Neural cell (in vitro differentiated cells): ENCODE measurements at regions not wholly inside any gene's neighbourhood (a gene's known extent, or its start where the extent isn't known, plus 50 kb on each side); places are given as distances from the start of the nearest gene placed in this dataset.

Source experiments
- H2AFZ ChIP-seq: fragments of 200-600, 300-800 bp; sonication (generic), shearing (Covaris generic); 2 replicates; pipeline ENCODE4 v1.6.0; 2014; ENCODE audit warnings: low read depth, mild to moderate bottlenecking, antibody characterized with exemption, low read length, moderate library complexity
- H3F3A ChIP-seq: fragments of 200-600 bp; shearing (Covaris generic); 2 replicates; pipeline ENCODE4 v1.6.1; 2016; ENCODE audit warnings: mild to moderate bottlenecking, moderate library complexity, mixed read lengths, antibody characterized with exemption, low read length; ENCODE audit not compliant: insufficient read depth, poor library complexity, severe bottlenecking
- H3K27ac ChIP-seq: fragments of 200-600, 300-800 bp; sonication (generic), shearing (Covaris generic); 2 replicates; pipeline ENCODE4 v1.5.1; 2014; ENCODE audit warnings: mild to moderate bottlenecking, low read length, moderate library complexity
- H3K27me3 ChIP-seq: fragments of 300-800, 200-600 bp; sonication (generic), shearing (Covaris generic); 2 replicates; pipeline ENCODE4 v1.6.0; 2014; ENCODE audit warnings: mild to moderate bottlenecking, low read depth, low read length, moderate library complexity; ENCODE audit not compliant: insufficient read depth
- H3K36me3 ChIP-seq: fragments of 300-800, 200-600 bp; sonication (generic), shearing (Covaris generic); 2 replicates; pipeline ENCODE4 v1.5.1; 2014; ENCODE audit warnings: mild to moderate bottlenecking, antibody characterized with exemption, low read length, moderate library complexity; ENCODE audit not compliant: insufficient read depth
- H3K4me2 ChIP-seq: fragments of 300-800, 200-600 bp; sonication (generic), shearing (Covaris generic); 2 replicates; pipeline ENCODE4 v1.6.0; 2014; ENCODE audit warnings: mild to moderate bottlenecking, low read length
- H3K4me3 ChIP-seq: fragments of 300-800, 200-600 bp; sonication (generic), shearing (Covaris generic); 2 replicates; pipeline ENCODE4 v1.5.1; 2014; ENCODE audit warnings: mild to moderate bottlenecking, low read length, moderate library complexity
- H3K79me2 ChIP-seq: fragments of 200-600 bp; shearing (Covaris generic); replicated peaks from 2 replicates; pipeline ENCODE4 v1.6.0; 2014; ENCODE audit warnings: mild to moderate bottlenecking, low read length, moderate library complexity; ENCODE audit not compliant: insufficient read depth
- H3K9ac ChIP-seq: fragments of 300-800, 200-600 bp; sonication (generic), shearing (Covaris generic); 2 replicates; pipeline ENCODE4 v1.6.1; 2016; ENCODE audit warnings: mild to moderate bottlenecking, low read length, mixed read lengths
- H3K9me2 ChIP-seq: fragments of 200-600 bp; shearing (Covaris generic); 2 replicates; pipeline ENCODE4 v1.6.1; 2016; ENCODE audit warnings: mild to moderate bottlenecking, low read length, mixed read lengths; ENCODE audit not compliant: insufficient read depth
- H3K9me3 ChIP-seq: fragments of 200-600, 300-800 bp; sonication (generic), shearing (Covaris generic); 2 replicates; pipeline ENCODE4 v1.6.1; 2016; ENCODE audit warnings: mild to moderate bottlenecking, mixed run types, low read length, moderate library complexity, mixed read lengths
- H4K20me1 ChIP-seq: fragments of 200-600 bp; shearing (Covaris generic); 2 replicates; pipeline ENCODE4 v1.6.1; 2016; ENCODE audit warnings: mild to moderate bottlenecking, mixed run types; ENCODE audit not compliant: insufficient read depth
- EP300 ChIP-seq: fragments of 450-650 bp; conservative IDR thresholded peaks from 2 replicates; pipeline ENCODE4 v1.6.1; 2014; ENCODE audit warnings: antibody characterized with exemption, mild to moderate bottlenecking, moderate library complexity; ENCODE audit not compliant: poor library complexity, severe bottlenecking
- EZH2 ChIP-seq: fragments of 200-600, 300-800 bp; shearing (Covaris generic), sonication (generic); IDR thresholded peaks from 2 replicates; pipeline ENCODE4 v1.6.1; 2014; ENCODE audit warnings: antibody characterized with exemption, low read length, borderline replicate concordance, mild to moderate bottlenecking; ENCODE audit not compliant: insufficient read depth, poor library complexity, severe bottlenecking
- MXI1 ChIP-seq: fragments of 450-650 bp; conservative IDR thresholded peaks from 2 replicates; pipeline ENCODE4 v1.6.1; 2014; ENCODE audit warnings: antibody characterized with exemption, mild to moderate bottlenecking; ENCODE audit not compliant: poor library complexity, severe bottlenecking
- POLR2AphosphoS5 ChIP-seq: IDR thresholded peaks from 2 replicates; pipeline ENCODE4 v1.6.1; 2012
- RAD21 ChIP-seq: fragments of 450-650 bp; conservative IDR thresholded peaks from 2 replicates; pipeline ENCODE4 v1.6.1; 2014; ENCODE audit warnings: antibody characterized with exemption, mild to moderate bottlenecking, moderate library complexity
- SMC3 ChIP-seq: fragments of 450-650 bp; conservative IDR thresholded peaks from 2 replicates; pipeline ENCODE4 v1.6.1; 2014; ENCODE audit warnings: antibody characterized with exemption, mild to moderate bottlenecking, moderate library complexity; ENCODE audit not compliant: poor library complexity
- TAF1 ChIP-seq: IDR thresholded peaks from 2 replicates; pipeline ENCODE4 v1.6.1; 2012; ENCODE audit warnings: low read depth
- TF ChIP-seq, protein P1 (sequence below): fragments of 450-650 bp; IDR thresholded peaks from 2 replicates; pipeline ENCODE4 v1.5.1; 2014; ENCODE audit warnings: antibody characterized with exemption, mild to moderate bottlenecking, moderate library complexity; ENCODE audit not compliant: poor library complexity, severe bottlenecking
- TF ChIP-seq, protein P2 (sequence below): IDR thresholded peaks from 2 replicates; pipeline ENCODE4 v1.6.1; 2012; ENCODE audit warnings: borderline replicate concordance

DNA sequence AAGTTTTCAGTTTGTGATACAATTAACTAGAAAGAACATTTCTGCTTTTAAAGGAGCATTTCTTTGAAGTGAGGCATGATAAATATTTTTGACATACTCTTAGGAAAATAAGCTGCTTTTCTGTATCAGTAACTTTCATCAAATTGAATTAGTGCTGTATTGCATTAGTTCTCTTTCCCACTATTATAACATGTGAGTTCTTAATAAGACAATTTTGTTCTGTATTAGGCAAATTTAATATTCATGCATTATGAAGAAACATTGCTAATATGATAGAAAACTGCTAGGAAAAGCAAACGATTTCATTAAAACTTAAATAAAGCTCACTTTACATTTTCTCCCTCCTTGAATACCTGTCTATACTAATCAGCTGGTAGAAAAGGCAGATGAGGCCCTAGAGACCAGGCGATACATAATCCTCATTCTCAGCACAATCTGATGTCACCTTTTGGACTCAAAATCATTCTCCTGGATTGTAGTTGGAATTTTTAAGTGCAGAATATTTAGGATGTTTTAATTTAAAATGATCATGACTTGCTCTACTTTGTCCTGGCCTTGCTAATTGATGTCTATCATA is 1636.8 kb downstream of the PCDH9 start:
- no peak overlapping the region for H3K27ac ChIP-seq
- H3K9me3 ChIP-seq: no peaks in the 10 kb centered on the region
- H3K4me3 ChIP-seq: no peak overlapping the region
- no peaks in the 10 kb centered on the region for H3K36me3 ChIP-seq
- no peaks in the 10 kb centered on the region for H3K9me2 ChIP-seq
- H3F3A ChIP-seq: no peaks in the 10 kb centered on the region
- H3K79me2 ChIP-seq: no peaks in the 10 kb centered on the region
- no peaks in the 10 kb centered on the region for H3K27me3 ChIP-seq
- TF ChIP-seq TAF1 (no peak), RAD21 (no peak), MXI1 (no peak), POLR2AphosphoS5 (no peak), EP300 (no peak), EZH2 (no peak), SMC3 (no peak)
- TF ChIP-seq, protein P1, sequence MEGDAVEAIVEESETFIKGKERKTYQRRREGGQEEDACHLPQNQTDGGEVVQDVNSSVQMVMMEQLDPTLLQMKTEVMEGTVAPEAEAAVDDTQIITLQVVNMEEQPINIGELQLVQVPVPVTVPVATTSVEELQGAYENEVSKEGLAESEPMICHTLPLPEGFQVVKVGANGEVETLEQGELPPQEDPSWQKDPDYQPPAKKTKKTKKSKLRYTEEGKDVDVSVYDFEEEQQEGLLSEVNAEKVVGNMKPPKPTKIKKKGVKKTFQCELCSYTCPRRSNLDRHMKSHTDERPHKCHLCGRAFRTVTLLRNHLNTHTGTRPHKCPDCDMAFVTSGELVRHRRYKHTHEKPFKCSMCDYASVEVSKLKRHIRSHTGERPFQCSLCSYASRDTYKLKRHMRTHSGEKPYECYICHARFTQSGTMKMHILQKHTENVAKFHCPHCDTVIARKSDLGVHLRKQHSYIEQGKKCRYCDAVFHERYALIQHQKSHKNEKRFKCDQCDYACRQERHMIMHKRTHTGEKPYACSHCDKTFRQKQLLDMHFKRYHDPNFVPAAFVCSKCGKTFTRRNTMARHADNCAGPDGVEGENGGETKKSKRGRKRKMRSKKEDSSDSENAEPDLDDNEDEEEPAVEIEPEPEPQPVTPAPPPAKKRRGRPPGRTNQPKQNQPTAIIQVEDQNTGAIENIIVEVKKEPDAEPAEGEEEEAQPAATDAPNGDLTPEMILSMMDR: no peak
- TF ChIP-seq, protein P2, sequence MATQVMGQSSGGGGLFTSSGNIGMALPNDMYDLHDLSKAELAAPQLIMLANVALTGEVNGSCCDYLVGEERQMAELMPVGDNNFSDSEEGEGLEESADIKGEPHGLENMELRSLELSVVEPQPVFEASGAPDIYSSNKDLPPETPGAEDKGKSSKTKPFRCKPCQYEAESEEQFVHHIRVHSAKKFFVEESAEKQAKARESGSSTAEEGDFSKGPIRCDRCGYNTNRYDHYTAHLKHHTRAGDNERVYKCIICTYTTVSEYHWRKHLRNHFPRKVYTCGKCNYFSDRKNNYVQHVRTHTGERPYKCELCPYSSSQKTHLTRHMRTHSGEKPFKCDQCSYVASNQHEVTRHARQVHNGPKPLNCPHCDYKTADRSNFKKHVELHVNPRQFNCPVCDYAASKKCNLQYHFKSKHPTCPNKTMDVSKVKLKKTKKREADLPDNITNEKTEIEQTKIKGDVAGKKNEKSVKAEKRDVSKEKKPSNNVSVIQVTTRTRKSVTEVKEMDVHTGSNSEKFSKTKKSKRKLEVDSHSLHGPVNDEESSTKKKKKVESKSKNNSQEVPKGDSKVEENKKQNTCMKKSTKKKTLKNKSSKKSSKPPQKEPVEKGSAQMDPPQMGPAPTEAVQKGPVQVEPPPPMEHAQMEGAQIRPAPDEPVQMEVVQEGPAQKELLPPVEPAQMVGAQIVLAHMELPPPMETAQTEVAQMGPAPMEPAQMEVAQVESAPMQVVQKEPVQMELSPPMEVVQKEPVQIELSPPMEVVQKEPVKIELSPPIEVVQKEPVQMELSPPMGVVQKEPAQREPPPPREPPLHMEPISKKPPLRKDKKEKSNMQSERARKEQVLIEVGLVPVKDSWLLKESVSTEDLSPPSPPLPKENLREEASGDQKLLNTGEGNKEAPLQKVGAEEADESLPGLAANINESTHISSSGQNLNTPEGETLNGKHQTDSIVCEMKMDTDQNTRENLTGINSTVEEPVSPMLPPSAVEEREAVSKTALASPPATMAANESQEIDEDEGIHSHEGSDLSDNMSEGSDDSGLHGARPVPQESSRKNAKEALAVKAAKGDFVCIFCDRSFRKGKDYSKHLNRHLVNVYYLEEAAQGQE: no peak
- no peak overlapping the region for H2AFZ ChIP-seq
- no peak overlapping the region for H3K9ac ChIP-seq
- H3K4me2 ChIP-seq: no peak overlapping the region
- no peaks in the 10 kb centered on the region for H4K20me1 ChIP-seq

DNA sequence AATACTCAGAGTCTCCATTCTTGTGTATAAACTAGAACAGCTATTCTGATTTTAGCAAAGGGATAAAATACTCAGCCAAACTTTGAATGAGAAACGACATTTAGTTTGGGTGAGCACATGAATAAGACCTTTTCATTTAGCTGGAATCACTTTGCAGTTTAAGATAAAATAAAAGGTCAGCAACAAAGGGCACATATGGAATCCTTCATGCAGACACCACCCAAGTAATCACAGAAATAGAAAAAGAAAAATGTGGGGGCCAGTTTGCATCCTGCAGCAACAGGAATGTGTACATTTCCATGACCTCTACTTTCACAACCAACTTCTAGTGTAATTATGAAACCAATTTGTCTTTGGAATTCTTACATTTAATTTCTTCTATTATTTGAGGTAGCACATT is 1637.4 kb downstream of the PCDH9 start:
- H3K4me2 ChIP-seq: no peak overlapping the region
- no peaks in the 10 kb centered on the region for H3K9me2 ChIP-seq
- H3K27ac ChIP-seq: no peak overlapping the region
- H3K9me3 ChIP-seq: no peaks in the 10 kb centered on the region
- no peaks in the 10 kb centered on the region for H3F3A ChIP-seq
- no peak overlapping the region for H3K9ac ChIP-seq
- TF ChIP-seq, protein P2: no peak
- no peak for TF ChIP-seq TAF1
- no peak for TF ChIP-seq EZH2
- TF ChIP-seq, protein P1: no peak
- no peak for TF ChIP-seq EP300
- no peak for TF ChIP-seq MXI1
- TF ChIP-seq RAD21: no peak
- no peak for TF ChIP-seq SMC3
- no peak for TF ChIP-seq POLR2AphosphoS5
- no peak overlapping the region for H3K4me3 ChIP-seq
- no peak overlapping the region for H2AFZ ChIP-seq
- H3K79me2 ChIP-seq: no peaks in the 10 kb centered on the region
- H3K27me3 ChIP-seq: no peaks in the 10 kb centered on the region
- no peaks in the 10 kb centered on the region for H3K36me3 ChIP-seq
- H4K20me1 ChIP-seq: no peaks in the 10 kb centered on the region
